NCI-H2107 (cell line): ENCODE measurements at regions not wholly inside any gene's neighbourhood (a gene's known extent, or its start where the extent isn't known, plus 50 kb on each side); places are given as distances from the start of the nearest gene placed in this dataset.
"Not testable (repeated sequence)": the region's sequence is repeated elsewhere in the genome, so short reads cannot be mapped to it uniquely, and the experiment has no call there.

Experiments used
- DNase-seq: peaks from one replicate; lab custom pipeline; 2025; lab: John Stamatoyannopoulos, UW

GRCh38 chr4:30837861-30838260 is 117.7 kb downstream of the PCDH7 start:
- no peak for DNase-seq

DNA sequence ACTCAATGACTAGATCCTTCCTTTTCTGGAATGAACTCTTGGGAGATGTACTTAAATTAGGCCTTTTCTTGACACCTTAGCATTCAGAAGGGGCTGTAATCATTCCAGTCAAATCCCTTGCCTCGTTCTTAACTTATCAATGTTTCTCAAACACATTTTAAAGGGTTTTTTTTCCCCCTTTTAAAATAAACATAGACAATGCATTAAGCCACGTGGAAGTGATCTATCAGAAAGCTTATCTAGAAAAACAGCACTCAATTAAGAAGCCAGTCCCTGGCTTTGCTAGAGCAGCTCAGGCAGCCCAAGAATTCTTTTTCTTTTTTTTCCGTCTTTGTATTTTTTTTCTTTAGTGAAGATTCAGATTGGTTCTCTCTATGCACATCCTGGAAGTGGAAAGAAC is 118.2 kb downstream of the PCDH7 start:
- DNase-seq, result no peak

DNA sequence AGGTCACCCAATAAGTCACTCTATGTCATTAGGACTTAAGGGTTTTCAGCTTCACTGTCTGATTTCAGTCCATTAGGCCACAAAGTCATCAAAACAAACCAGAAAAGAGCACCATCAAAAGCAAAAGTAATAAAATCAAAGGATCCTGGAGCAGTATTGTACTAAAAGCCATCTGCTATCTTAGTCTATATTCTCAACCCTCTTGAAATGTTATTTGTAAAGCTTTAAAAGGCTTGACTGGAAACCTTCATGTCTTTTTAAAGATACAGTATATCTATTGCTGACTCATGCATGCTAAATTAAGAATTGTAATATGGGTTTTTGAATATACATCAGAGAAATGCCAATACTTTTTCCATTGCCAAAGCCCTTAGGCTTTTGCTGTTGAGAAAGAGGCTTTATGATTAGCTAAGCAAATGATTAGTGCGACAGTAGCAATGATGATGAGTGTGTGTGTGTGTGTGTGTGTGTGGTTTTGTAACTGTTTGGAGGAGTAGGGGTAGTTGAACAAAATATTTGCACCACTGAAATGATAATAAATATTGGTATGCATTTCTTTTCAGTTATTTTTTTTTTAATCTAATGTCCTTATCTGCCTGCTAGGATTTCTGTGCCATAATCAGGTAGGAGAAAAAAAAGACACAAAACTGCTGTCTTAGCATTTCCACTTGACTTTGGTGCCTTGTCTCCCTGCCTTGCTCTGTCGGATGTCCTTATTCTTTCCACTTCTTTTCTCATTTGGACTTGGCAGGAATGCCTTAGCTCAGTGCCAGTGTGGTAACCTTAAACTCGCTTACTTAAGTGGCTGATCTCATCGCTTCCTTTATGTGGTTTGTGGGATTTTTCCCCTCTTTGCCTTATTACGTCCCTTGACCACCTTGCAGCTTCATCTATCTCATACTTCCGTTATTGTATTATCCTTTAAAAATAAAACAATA is 119.7 kb downstream of the PCDH7 start:
- no peak for DNase-seq

- no peak for DNase-seq
These were observed 120.4 kb downstream of the PCDH7 start for GRCh38 chr4:30840571-30840970.

GRCh38 chr4:30842142-30842541 is 122.0 kb downstream of the PCDH7 start:
- DNase-seq, result no peak

GRCh38 chr4:30842689-30843088 is 122.5 kb downstream of the PCDH7 start:
- no peak for DNase-seq

- no peak for DNase-seq
These were observed 124.9 kb downstream of the PCDH7 start for GRCh38 chr4:30844861-30845582.

GRCh38 chr4:30847167-30847566 is 127.0 kb downstream of the PCDH7 start:
- DNase-seq, result no peak

GRCh38 chr4:30847958-30848357 is 127.8 kb downstream of the PCDH7 start:
- no peak for DNase-seq

DNA sequence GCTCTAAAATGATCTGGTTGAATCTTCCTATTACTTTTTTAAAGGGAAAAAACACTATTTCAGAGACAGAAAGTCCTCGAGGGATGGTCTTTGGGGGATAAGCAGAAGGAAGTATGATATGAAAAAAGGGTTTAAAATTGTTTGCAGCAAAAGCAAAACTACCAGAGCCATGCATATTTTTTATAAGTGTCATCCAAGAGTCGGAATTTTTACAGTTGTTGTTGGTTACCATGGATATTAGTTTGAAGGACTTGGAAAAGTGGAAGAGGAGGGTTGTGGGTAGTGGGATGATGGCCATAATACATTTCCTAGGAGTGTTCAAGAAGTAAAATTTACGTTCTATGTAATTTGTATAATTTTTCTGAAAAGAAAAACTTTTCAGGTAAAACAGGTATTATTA is 134.4 kb downstream of the PCDH7 start:
- DNase-seq, result no peak

DNA sequence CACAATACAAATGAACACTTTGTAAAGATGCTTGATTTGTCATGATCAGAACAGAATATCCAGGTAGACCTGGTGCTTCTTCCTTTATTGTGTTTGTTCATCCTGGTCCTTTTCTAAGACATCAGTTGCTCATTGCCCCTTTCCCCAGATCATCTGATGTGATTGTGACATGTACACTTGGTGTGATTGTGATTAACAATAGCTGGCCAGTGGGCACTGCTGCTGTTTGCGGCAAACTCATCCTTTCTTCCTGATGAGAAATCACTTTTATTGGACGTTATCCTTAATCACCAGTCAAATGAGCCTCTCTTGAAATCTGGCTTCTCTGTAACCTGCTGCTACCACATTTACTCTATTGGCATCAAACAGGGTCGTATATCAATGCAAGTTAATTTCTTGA is 135.1 kb downstream of the PCDH7 start:
- no peak for DNase-seq

GRCh38 chr4:30856795-30857564 is 136.8 kb downstream of the PCDH7 start:
- DNase-seq, result no peak

DNA sequence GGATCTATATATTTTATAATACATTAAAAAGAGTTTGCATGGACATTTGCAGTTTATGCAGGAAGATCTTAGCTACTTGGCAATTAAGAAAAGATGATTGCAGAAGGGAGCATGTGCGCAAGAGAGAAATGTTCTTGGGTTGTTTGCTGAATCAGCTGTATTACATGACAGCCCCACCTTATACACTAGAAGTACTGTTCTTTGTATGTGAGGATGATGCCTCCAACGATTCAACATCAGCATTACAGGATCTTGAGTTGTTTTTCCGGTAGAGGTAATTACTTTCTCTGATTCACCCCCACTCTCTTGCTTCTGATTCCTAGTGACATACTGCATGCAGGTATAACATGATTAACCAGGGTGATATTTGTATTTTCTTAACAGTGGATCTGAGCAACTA is 140.8 kb downstream of the PCDH7 start:
- DNase-seq, result no peak

GRCh38 chr4:30862196-30862595 is 142.0 kb downstream of the PCDH7 start:
- DNase-seq, result no peak

DNA sequence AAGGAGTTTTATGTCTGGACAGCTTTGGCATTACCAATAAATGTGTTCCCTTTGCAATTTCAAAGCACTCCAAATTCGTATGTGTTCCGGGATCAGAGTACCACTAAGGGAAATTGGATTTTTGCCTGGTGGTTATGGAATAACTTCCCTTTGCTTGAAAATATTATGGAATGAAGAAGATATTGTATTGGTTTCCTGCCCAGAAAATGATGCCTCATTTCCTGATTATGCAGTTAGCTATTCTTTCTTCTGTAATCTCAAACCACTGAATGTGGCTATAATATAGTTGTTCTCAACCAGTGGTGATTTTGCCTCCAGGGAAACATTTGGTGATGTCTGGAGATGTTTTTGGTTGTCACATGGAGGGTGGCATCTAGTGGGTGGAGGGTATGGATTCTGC is 142.9 kb downstream of the PCDH7 start:
- DNase-seq, result no peak

GRCh38 chr4:30865691-30866090 is 145.5 kb downstream of the PCDH7 start:
- no peak for DNase-seq

DNA sequence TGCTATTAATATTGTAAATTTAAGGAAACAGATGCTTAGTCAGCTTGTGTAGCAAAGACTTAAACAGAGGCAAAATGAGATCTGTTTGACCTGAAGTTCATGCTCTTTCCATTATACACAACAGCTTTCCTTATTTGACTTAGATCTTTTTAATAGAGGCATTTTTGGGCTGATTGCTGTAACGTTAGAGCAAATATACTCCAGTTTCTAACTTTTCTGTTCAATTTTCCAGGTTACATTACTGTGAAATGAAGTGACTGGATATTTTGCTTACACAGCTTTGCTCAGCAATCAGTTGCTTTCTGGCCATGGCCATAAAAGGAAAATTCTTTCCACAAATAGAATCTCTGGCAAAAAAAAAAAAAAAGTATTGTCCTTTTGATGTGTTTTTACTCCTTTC is 146.2 kb downstream of the PCDH7 start:
- no peak for DNase-seq

- DNase-seq, result no peak
These were observed 146.7 kb downstream of the PCDH7 start for GRCh38 chr4:30866907-30867306.

DNA sequence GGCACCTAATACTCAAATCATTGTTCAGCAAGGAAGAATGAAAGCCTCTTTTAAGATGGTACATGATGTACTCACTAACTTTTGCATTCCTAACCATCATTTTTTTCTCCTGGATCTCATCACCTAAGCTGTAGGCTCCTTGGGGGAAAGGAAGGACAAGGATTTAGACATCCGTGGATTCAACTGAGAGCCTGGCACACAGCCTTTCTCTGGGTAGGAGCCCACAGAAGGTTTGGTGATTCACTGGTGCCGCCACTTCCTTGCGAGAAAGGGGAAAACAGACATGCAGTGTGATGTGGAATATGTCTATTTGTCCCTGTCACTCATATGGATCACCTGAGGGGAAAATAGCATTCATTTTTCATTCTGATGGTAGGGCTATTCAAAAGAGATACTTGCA is 147.3 kb downstream of the PCDH7 start:
- DNase-seq, result no peak

- DNase-seq, result no peak
These were observed 148.1 kb downstream of the PCDH7 start for GRCh38 chr4:30868111-30868895.

- not testable (repeated sequence) for DNase-seq
These were observed 149.2 kb downstream of the PCDH7 start for GRCh38 chr4:30869387-30869786.

DNA sequence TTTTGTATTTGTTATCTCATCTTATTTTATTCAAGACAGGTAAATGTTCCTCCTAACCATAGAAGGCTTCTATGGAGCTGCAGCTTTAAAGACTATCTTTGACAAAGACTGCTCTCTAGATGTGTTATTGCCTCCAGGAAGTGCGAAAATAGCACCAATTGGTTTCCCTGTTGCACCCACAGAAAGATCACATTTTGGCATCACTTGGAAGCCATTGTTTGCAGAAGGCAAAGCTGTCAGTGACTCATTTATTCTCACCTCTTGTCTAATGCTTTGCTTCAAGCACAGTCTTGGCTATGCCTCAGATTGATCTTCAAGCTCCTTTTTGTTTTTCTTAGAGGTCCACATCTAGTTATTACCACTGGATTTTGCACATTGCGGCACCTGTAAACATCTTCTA is 150.3 kb downstream of the PCDH7 start:
- DNase-seq, result no peak
